T-cell (primary cell): ENCODE measurements at regions not wholly inside any gene's neighbourhood (a gene's known extent, or its start where the extent isn't known, plus 50 kb on each side); places are given as distances from the start of the nearest gene placed in this dataset.

ENCODE experiments used
- ATAC-seq, 4 experiments: fragments of 200-7000 bp in 3 of 4; fragments of 150-1000 bp in 1 of 4; cut with Tn5 transposase; replicated peaks in 1 of 4; 1 replicate in 3 of 4; 2 replicates in 1 of 4; pipeline ENCODE4 v1.10.0; 2021; ENCODE audit warnings: moderate library complexity in 3 of 4, mild to moderate bottlenecking in 2 of 4, moderate number of reproducible peaks in 1 of 4
- CTCF ChIA-PET, 2 donors: fragments of 300-600 bp; sonication (Branson Sonifier 250); formaldehyde crosslinking; loops; one replicate each; lab custom pipeline; 2022; ENCODE audit warnings: antibody characterized with exemption in 2 of 2; lab: Charles Lee
- POLR2A ChIA-PET, 2 donors: fragments of 300-600 bp; sonication (Branson Sonifier 250); formaldehyde crosslinking; loops; one replicate each; lab custom pipeline; 2022; ENCODE audit warnings: antibody characterized with exemption in 2 of 2; lab: Charles Lee
- DNase-seq, 35 experiments: peaks; one replicate each; pipeline versions ENCODE4 v3.0.0 to v3.0.0-alpha.2; 2013 to 2023
- H3K27ac ChIP-seq: one replicate; pipeline ENCODE4 v1.5.1; 2013; ENCODE audit warnings: low read length
- H3K27me3 ChIP-seq, 2 experiments: replicated peaks in 1 of 2; 1 replicate in 1 of 2; 2 replicates in 1 of 2; pipeline versions ENCODE4 v1.6.1 to v1.7.0; 2013; ENCODE audit warnings: low read length in 1 of 2, mixed read lengths in 1 of 2; ENCODE audit not compliant: control insufficient read depth in 2 of 2, insufficient read depth in 2 of 2; ENCODE audit errors: extremely low read depth in 1 of 2
- H3K36me3 ChIP-seq, 2 donors: 1 replicate in 1 of 2; 2 replicates in 1 of 2; pipeline versions ENCODE4 v1.6.1 to v1.7.0; 2013; ENCODE audit warnings: low read length in 1 of 2; ENCODE audit not compliant: control insufficient read depth in 2 of 2, insufficient read depth in 1 of 2; ENCODE audit errors: extremely low read depth in 1 of 2
- H3K4me1 ChIP-seq, 2 experiments: 1 replicate in 1 of 2; 2 replicates in 1 of 2; pipeline versions ENCODE4 v1.6.1 to v1.7.0; 2013; ENCODE audit warnings: low read length in 2 of 2, mixed read lengths in 1 of 2; ENCODE audit not compliant: insufficient read depth in 2 of 2, control insufficient read depth in 1 of 2; ENCODE audit errors: extremely low read depth in 1 of 2
- H3K4me3 ChIP-seq, 2 donors: 1 replicate in 1 of 2; 2 replicates in 1 of 2; pipeline versions ENCODE4 v1.5.1 to v1.7.0; 2013; ENCODE audit warnings: mild to moderate bottlenecking in 2 of 2, low read length in 1 of 2, moderate library complexity in 1 of 2; ENCODE audit not compliant: control insufficient read depth in 1 of 2; ENCODE audit errors: extremely low read depth in 1 of 2
- H3K9me3 ChIP-seq: 2 replicates; pipeline ENCODE4 v1.7.0; 2013
- H3K27ac Mint-ChIP-seq, 2 donors: one replicate each; pipeline ENCODE4 v1.8.0; 2020 to 2021; ENCODE audit warnings: mild to moderate bottlenecking in 2 of 2, mixed read lengths in 2 of 2
- H3K27me3 Mint-ChIP-seq, 2 donors: one replicate each; pipeline ENCODE4 v1.8.0; 2021 to 2022; ENCODE audit warnings: mixed read lengths in 2 of 2
- H3K36me3 Mint-ChIP-seq: one replicate; pipeline ENCODE4 v1.8.0; 2021; ENCODE audit warnings: mixed read lengths
- H3K4me1 Mint-ChIP-seq, 3 donors: one replicate each; pipeline ENCODE4 v1.8.0; 2020 to 2022; ENCODE audit warnings: mixed read lengths in 3 of 3, mild to moderate bottlenecking in 1 of 3
- H3K4me3 Mint-ChIP-seq, 3 donors: one replicate each; pipeline ENCODE4 v1.8.0; 2020 to 2022; ENCODE audit warnings: mild to moderate bottlenecking in 3 of 3, mixed read lengths in 3 of 3, moderate library complexity in 3 of 3
- H3K9me3 Mint-ChIP-seq, 3 donors: one replicate each; pipeline ENCODE4 v1.8.0; 2020 to 2022; ENCODE audit warnings: mixed read lengths in 3 of 3
- WGBS: methylation state at CpG from one replicate; pipeline ENCODE4 v1.1.5; 2013; ENCODE audit warnings: missing lambda C conversion rate; ENCODE audit not compliant: insufficient coverage; 5-methylcytosine and 5-hydroxymethylcytosine counted together

GRCh38 chr16:79965718-79966117 is 365.2 kb upstream of the MAF start:
- CTCF ChIA-PET = no interaction called here

GRCh38 chr16:79964104-79964503 is 363.6 kb upstream of the MAF start:
- no peaks in the 10 kb centered on the region for H3K36me3 Mint-ChIP-seq
- H3K27me3 ChIP-seq = no peaks in the 10 kb centered on the region
- no peak overlapping the region for H3K4me3 ChIP-seq
- H3K27me3 Mint-ChIP-seq = peaks cover 9 to 22% of the 10 kb centered on the region in 2 donors
- CTCF ChIA-PET = no interaction called here
- no peaks in the 10 kb centered on the region for H3K4me1 ChIP-seq
- no peak overlapping the region for H3K4me3 Mint-ChIP-seq
- DNase-seq (no peak), ATAC-seq (no peak)
- H3K27ac Mint-ChIP-seq = no peak overlapping the region
- no peak overlapping the region for H3K27ac ChIP-seq
- POLR2A ChIA-PET = no interaction called here
- WGBS = no CpG with 5 or more reads among the region's 1 CpG
- no peaks in the 10 kb centered on the region for H3K4me1 Mint-ChIP-seq
- H3K36me3 ChIP-seq = no peaks in the 10 kb centered on the region
- H3K9me3 Mint-ChIP-seq = peaks cover 0 to 12% (median 5%) of the 10 kb centered on the region in 3 donors
- H3K9me3 ChIP-seq = no peaks in the 10 kb centered on the region

More at GRCh38 chr16:79965718-79966117, 365.2 kb upstream of the MAF start:
- peaks cover 0 to 12% (median 5%) of the 10 kb centered on the region in 3 donors for H3K9me3 Mint-ChIP-seq
- ATAC-seq (no peak), DNase-seq (no peak)
- H3K4me1 Mint-ChIP-seq = no peaks in the 10 kb centered on the region
- POLR2A ChIA-PET = interaction anchor here in 1 of 2 donors (0.5 kb wide), 1 partner anchor 98 kb away, joined by 3 read pairs; no protein-coding TSS in a partner anchor
- Histone ChIP-seq H3K27me3 (no peaks in the 10 kb centered on the region), H3K9me3 (no peaks in the 10 kb centered on the region), H3K4me1 (no peaks in the 10 kb centered on the region), H3K36me3 (no peaks in the 10 kb centered on the region), H3K27ac (no peak overlapping the region), H3K4me3 (no peak overlapping the region)
- H3K4me3 Mint-ChIP-seq = no peak overlapping the region
- H3K27ac Mint-ChIP-seq = no peak overlapping the region
- WGBS = no CpG with 5 or more reads among the region's 3 CpGs
- H3K36me3 Mint-ChIP-seq = no peaks in the 10 kb centered on the region
- peaks cover 9 to 18% of the 10 kb centered on the region in 2 donors for H3K27me3 Mint-ChIP-seq

- H3K36me3 ChIP-seq = no peaks in the 10 kb centered on the region
- H3K4me1 ChIP-seq = no peaks in the 10 kb centered on the region
- WGBS = 43% methylated on average over 1 of the region's 3 CpGs
- H3K9me3 ChIP-seq = no peaks in the 10 kb centered on the region
- no peaks in the 10 kb centered on the region for H3K27me3 ChIP-seq
- CTCF ChIA-PET = interaction anchor here in 1 of 2 donors (0.5 kb wide), 1 partner anchor 973 kb away, joined by 3 read pairs; no protein-coding TSS in a partner anchor
- H3K4me3 ChIP-seq = no peak overlapping the region
- DNase-seq = no peak
- no peaks in the 10 kb centered on the region for H3K4me1 Mint-ChIP-seq
- H3K27ac ChIP-seq = no peak overlapping the region
- no peak overlapping the region for H3K27ac Mint-ChIP-seq
- ATAC-seq = no peak
- POLR2A ChIA-PET = no interaction called here
- no peak overlapping the region for H3K4me3 Mint-ChIP-seq
- H3K36me3 Mint-ChIP-seq = no peaks in the 10 kb centered on the region
- H3K27me3 Mint-ChIP-seq = peaks cover 4 to 22% of the 10 kb centered on the region in 2 donors
- peaks cover 0 to 12% (median 5%) of the 10 kb centered on the region in 3 donors for H3K9me3 Mint-ChIP-seq
Observed at GRCh38 chr16:79962962-79963361, 362.4 kb upstream of the MAF start.

- no peak overlapping the region for H3K4me3 ChIP-seq
- ChIA-PET CTCF (no interaction called here), POLR2A (no interaction called here)
- H3K27me3 ChIP-seq = no peaks in the 10 kb centered on the region
- H3K9me3 Mint-ChIP-seq = peaks cover 0 to 8% (median 5%) of the 10 kb centered on the region in 3 donors
- no peak overlapping the region for H3K27ac Mint-ChIP-seq
- no peaks in the 10 kb centered on the region for H3K9me3 ChIP-seq
- peaks cover 4 to 11% of the 10 kb centered on the region in 2 donors for H3K27me3 Mint-ChIP-seq
- H3K4me3 Mint-ChIP-seq = no peak overlapping the region
- no peak for ATAC-seq
- no peak overlapping the region for H3K27ac ChIP-seq
- H3K4me1 ChIP-seq = no peaks in the 10 kb centered on the region
- H3K36me3 Mint-ChIP-seq = no peaks in the 10 kb centered on the region
- DNase-seq = no peak
- no peaks in the 10 kb centered on the region for H3K4me1 Mint-ChIP-seq
- 100% methylated on average over 1 of the region's 1 CpG for WGBS
- no peaks in the 10 kb centered on the region for H3K36me3 ChIP-seq
Observed at GRCh38 chr16:79959226-79959625, 358.7 kb upstream of the MAF start.

GRCh38 chr16:79954921-79955705 is 354.6 kb upstream of the MAF start:
- H3K4me1 Mint-ChIP-seq = no peaks in the 10 kb centered on the region
- Histone ChIP-seq H3K27ac (no peak overlapping the region), H3K4me1 (no peaks in the 10 kb centered on the region), H3K9me3 (no peaks in the 10 kb centered on the region), H3K4me3 (no peak overlapping the region), H3K27me3 (no peaks in the 10 kb centered on the region), H3K36me3 (no peaks in the 10 kb centered on the region)
- no peak overlapping the region for H3K27ac Mint-ChIP-seq
- ATAC-seq (no peak), DNase-seq (no peak)
- H3K27me3 Mint-ChIP-seq = peaks cover 0 to 2% of the 10 kb centered on the region in 2 donors
- no peaks in the 10 kb centered on the region for H3K9me3 Mint-ChIP-seq
- H3K36me3 Mint-ChIP-seq = no peaks in the 10 kb centered on the region
- POLR2A ChIA-PET = no interaction called here
- 100% methylated on average over 1 of the region's 4 CpGs for WGBS
- no peak overlapping the region for H3K4me3 Mint-ChIP-seq
- CTCF ChIA-PET = no interaction called here

- no peaks in the 10 kb centered on the region for H3K4me1 ChIP-seq
- no peak overlapping the region for H3K27ac ChIP-seq
- no peaks in the 10 kb centered on the region for H3K9me3 ChIP-seq
- Mint-ChIP-seq H3K27ac (no peak overlapping the region), H3K4me1 (peaks cover 0 to 2% (median 0%) of the 10 kb centered on the region in 3 donors), H3K36me3 (no peaks in the 10 kb centered on the region), H3K4me3 (no peak overlapping the region), H3K27me3 (peaks cover 0 to 9% of the 10 kb centered on the region in 2 donors), H3K9me3 (no peaks in the 10 kb centered on the region)
- no peak overlapping the region for H3K4me3 ChIP-seq
- ChIA-PET CTCF (no interaction called here), POLR2A (no interaction called here)
- no peaks in the 10 kb centered on the region for H3K27me3 ChIP-seq
- DNase-seq (no peak), ATAC-seq (no peak)
- WGBS = 83% methylated on average over 3 of the region's 3 CpGs
- H3K36me3 ChIP-seq = no peaks in the 10 kb centered on the region
Observed at GRCh38 chr16:79950932-79951719, 350.6 kb upstream of the MAF start.
